ENCODE measurements at regions not wholly inside any gene's neighbourhood (a gene's known extent, or its start where the extent isn't known, plus 50 kb on each side); places are given as distances from the start of the nearest gene placed in this dataset.

- Histone ChIP-seq H3K9ac (ENCODE audit: insufficient read length, low read depth) (no peak overlapping the region), H3K27me3 (ENCODE audit: insufficient read depth, insufficient read length) (no peaks in the 10 kb centered on the region), H3K9me3 (ENCODE audit: insufficient read depth, low read length) (no peaks in the 10 kb centered on the region), H3K36me3 (ENCODE audit: insufficient read depth, insufficient read length, low read length) (no peaks in the 10 kb centered on the region), H3K4me1 (ENCODE audit: insufficient read depth, insufficient read length) (no peaks in the 10 kb centered on the region), H3K4me3 (ENCODE audit: insufficient read length, low read depth) (no peak overlapping the region)
- no peak for TF ChIP-seq SUZ12 (IDR thresholded peaks at IDR 0.05; ENCODE audit: extremely low read depth, insufficient read depth, insufficient read length)
- TF ChIP-seq ZNF274 (IDR thresholded peaks at IDR 0.05; ENCODE audit: low read depth, low read length), result no peak
- no peak for TF ChIP-seq YY1 (IDR thresholded peaks at IDR 0.05; ENCODE audit: insufficient read depth, insufficient read length)
- no peak for DNase-seq (ENCODE audit: low read depth, low spot score)
These were observed 535.9 kb downstream of the IQCM start for GRCh38 chr4:149279776-149280175.

- no peak for DNase-seq (ENCODE audit: low read depth, low spot score)
- H3K9ac ChIP-seq (ENCODE audit: insufficient read length, low read depth), result no peak overlapping the region
- TF ChIP-seq YY1 (IDR thresholded peaks at IDR 0.05; ENCODE audit: insufficient read depth, insufficient read length), result no peak
- no peak for TF ChIP-seq SUZ12 (IDR thresholded peaks at IDR 0.05; ENCODE audit: extremely low read depth, insufficient read depth, insufficient read length)
- no peak for TF ChIP-seq ZNF274 (IDR thresholded peaks at IDR 0.05; ENCODE audit: low read depth, low read length)
- no peaks in the 10 kb centered on the region for H3K9me3 ChIP-seq (ENCODE audit: insufficient read depth, low read length)
- H3K36me3 ChIP-seq (ENCODE audit: insufficient read depth, insufficient read length, low read length), result no peaks in the 10 kb centered on the region
- no peaks in the 10 kb centered on the region for H3K4me1 ChIP-seq (ENCODE audit: insufficient read depth, insufficient read length)
- no peaks in the 10 kb centered on the region for H3K27me3 ChIP-seq (ENCODE audit: insufficient read depth, insufficient read length)
- H3K4me3 ChIP-seq (ENCODE audit: insufficient read length, low read depth), result no peak overlapping the region
These were observed 536.3 kb downstream of the IQCM start for GRCh38 chr4:149279331-149279730.

- DNase-seq (ENCODE audit: low read depth, low spot score), result no peak
- Histone ChIP-seq H3K27me3 (ENCODE audit: insufficient read depth, insufficient read length) (no peaks in the 10 kb centered on the region), H3K9me3 (ENCODE audit: insufficient read depth, low read length) (no peaks in the 10 kb centered on the region), H3K4me3 (ENCODE audit: insufficient read length, low read depth) (no peak overlapping the region), H3K9ac (ENCODE audit: insufficient read length, low read depth) (no peak overlapping the region), H3K4me1 (ENCODE audit: insufficient read depth, insufficient read length) (no peaks in the 10 kb centered on the region), H3K36me3 (ENCODE audit: insufficient read depth, insufficient read length, low read length) (no peaks in the 10 kb centered on the region)
- TF ChIP-seq SUZ12 (IDR thresholded peaks at IDR 0.05; ENCODE audit: extremely low read depth, insufficient read depth, insufficient read length), result no peak
- TF ChIP-seq ZNF274 (IDR thresholded peaks at IDR 0.05; ENCODE audit: low read depth, low read length), result no peak
These were observed 537.9 kb downstream of the IQCM start for GRCh38 chr4:149277705-149278104.

- no peaks in the 10 kb centered on the region for H3K4me1 ChIP-seq (ENCODE audit: insufficient read depth, insufficient read length)
- TF ChIP-seq ZNF274 (IDR thresholded peaks at IDR 0.05; ENCODE audit: low read depth, low read length), result no peak
- TF ChIP-seq SUZ12 (IDR thresholded peaks at IDR 0.05; ENCODE audit: extremely low read depth, insufficient read depth, insufficient read length), result no peak
- no peak for TF ChIP-seq YY1 (IDR thresholded peaks at IDR 0.05; ENCODE audit: insufficient read depth, insufficient read length)
- no peaks in the 10 kb centered on the region for H3K27me3 ChIP-seq (ENCODE audit: insufficient read depth, insufficient read length)
- H3K9me3 ChIP-seq (ENCODE audit: insufficient read depth, low read length), result no peaks in the 10 kb centered on the region
- H3K9ac ChIP-seq (ENCODE audit: insufficient read length, low read depth), result no peak overlapping the region
- H3K36me3 ChIP-seq (ENCODE audit: insufficient read depth, insufficient read length, low read length), result no peaks in the 10 kb centered on the region
- no peak for DNase-seq (ENCODE audit: low read depth, low spot score)
- no peak overlapping the region for H3K4me3 ChIP-seq (ENCODE audit: insufficient read length, low read depth)
These were observed 545.8 kb downstream of the IQCM start for GRCh38 chr4:149269835-149270234.

- H3K4me1 ChIP-seq (ENCODE audit: insufficient read depth, insufficient read length), result no peaks in the 10 kb centered on the region
- no peak for DNase-seq (ENCODE audit: low read depth, low spot score)
- H3K4me3 ChIP-seq (ENCODE audit: insufficient read length, low read depth), result no peak overlapping the region
- no peaks in the 10 kb centered on the region for H3K9me3 ChIP-seq (ENCODE audit: insufficient read depth, low read length)
- H3K36me3 ChIP-seq (ENCODE audit: insufficient read depth, insufficient read length, low read length), result no peaks in the 10 kb centered on the region
- H3K9ac ChIP-seq (ENCODE audit: insufficient read length, low read depth), result no peak overlapping the region
- H3K27me3 ChIP-seq (ENCODE audit: insufficient read depth, insufficient read length), result no peaks in the 10 kb centered on the region
- TF ChIP-seq ZNF274 (IDR thresholded peaks at IDR 0.05; ENCODE audit: low read depth, low read length), result no peak
- TF ChIP-seq YY1 (IDR thresholded peaks at IDR 0.05; ENCODE audit: insufficient read depth, insufficient read length), result no peak
- TF ChIP-seq SUZ12 (IDR thresholded peaks at IDR 0.05; ENCODE audit: extremely low read depth, insufficient read depth, insufficient read length), result no peak
These were observed 549.3 kb downstream of the IQCM start for GRCh38 chr4:149266301-149266700.

GRCh38 chr4:149265645-149266044 is 550.0 kb downstream of the IQCM start:
- H3K4me3 ChIP-seq (ENCODE audit: insufficient read length, low read depth), result no peak overlapping the region
- H3K9me3 ChIP-seq (ENCODE audit: insufficient read depth, low read length), result no peaks in the 10 kb centered on the region
- no peaks in the 10 kb centered on the region for H3K36me3 ChIP-seq (ENCODE audit: insufficient read depth, insufficient read length, low read length)
- H3K27me3 ChIP-seq (ENCODE audit: insufficient read depth, insufficient read length), result no peaks in the 10 kb centered on the region
- no peak overlapping the region for H3K9ac ChIP-seq (ENCODE audit: insufficient read length, low read depth)
- TF ChIP-seq YY1 (IDR thresholded peaks at IDR 0.05; ENCODE audit: insufficient read depth, insufficient read length), result no peak
- TF ChIP-seq SUZ12 (IDR thresholded peaks at IDR 0.05; ENCODE audit: extremely low read depth, insufficient read depth, insufficient read length), result no peak
- TF ChIP-seq ZNF274 (IDR thresholded peaks at IDR 0.05; ENCODE audit: low read depth, low read length), result no peak
- no peak for DNase-seq (ENCODE audit: low read depth, low spot score)
- H3K4me1 ChIP-seq (ENCODE audit: insufficient read depth, insufficient read length), result no peaks in the 10 kb centered on the region

GRCh38 chr4:149264093-149264733 is 551.4 kb downstream of the IQCM start:
- no peaks in the 10 kb centered on the region for H3K9me3 ChIP-seq (ENCODE audit: insufficient read depth, low read length)
- H3K36me3 ChIP-seq (ENCODE audit: insufficient read depth, insufficient read length, low read length), result no peaks in the 10 kb centered on the region
- no peaks in the 10 kb centered on the region for H3K4me1 ChIP-seq (ENCODE audit: insufficient read depth, insufficient read length)
- H3K4me3 ChIP-seq (ENCODE audit: insufficient read length, low read depth), result no peak overlapping the region
- DNase-seq (ENCODE audit: low read depth, low spot score), result peak; percentile 25
- no peak overlapping the region for H3K9ac ChIP-seq (ENCODE audit: insufficient read length, low read depth)
- no peak for TF ChIP-seq SUZ12 (IDR thresholded peaks at IDR 0.05; ENCODE audit: extremely low read depth, insufficient read depth, insufficient read length)
- no peak for TF ChIP-seq YY1 (IDR thresholded peaks at IDR 0.05; ENCODE audit: insufficient read depth, insufficient read length)
- TF ChIP-seq ZNF274 (IDR thresholded peaks at IDR 0.05; ENCODE audit: low read depth, low read length), result no peak
- no peaks in the 10 kb centered on the region for H3K27me3 ChIP-seq (ENCODE audit: insufficient read depth, insufficient read length)

All from NT2/D1 (cell line).